C1 segment of cervical spinal cord (tissue), 14 donors: ENCODE measurements at regions not wholly inside any gene's neighbourhood (a gene's known extent, or its start where the extent isn't known, plus 50 kb on each side); places are given as distances from the start of the nearest gene placed in this dataset.
"Not testable (repeated sequence)": the region's sequence is repeated elsewhere in the genome, so short reads cannot be mapped to it uniquely, and the experiment has no call there.

Experiments
- DNase-seq, 14 donors: peaks; one replicate each; lab custom pipeline; 2025; lab: John Stamatoyannopoulos, UW

- no peak for DNase-seq
These were observed 294.7 kb downstream of the TTC6 start for GRCh38 chr14:37890095-37890494.

GRCh38 chr14:37891500-37891899, 296.1 kb downstream of the TTC6 start:
- not testable (repeated sequence) for DNase-seq

- no peak for DNase-seq
These were observed 299.0 kb downstream of the TTC6 start for GRCh38 chr14:37894463-37894862.

GRCh38 chr14:37899365-37899764, 303.9 kb downstream of the TTC6 start:
- DNase-seq = no peak

- no peak for DNase-seq
These were observed 305.1 kb downstream of the TTC6 start for GRCh38 chr14:37900561-37900960.

- no peak for DNase-seq
These were observed 305.7 kb upstream of the SSTR1 start for GRCh38 chr14:37901978-37902377.

- no peak for DNase-seq
These were observed 304.1 kb upstream of the SSTR1 start for GRCh38 chr14:37903343-37904191.

- no peak for DNase-seq
These were observed 283.1 kb upstream of the SSTR1 start for GRCh38 chr14:37924622-37925021.

- no peak for DNase-seq
These were observed 275.7 kb upstream of the SSTR1 start for GRCh38 chr14:37932008-37932407.

- no peak for DNase-seq
These were observed 275.2 kb upstream of the SSTR1 start for GRCh38 chr14:37932481-37932880.

GRCh38 chr14:37936971-37937370, 270.7 kb upstream of the SSTR1 start:
- no peak for DNase-seq

- DNase-seq = no peak
These were observed 268.2 kb upstream of the SSTR1 start for GRCh38 chr14:37939442-37940028.

- no peak for DNase-seq
These were observed 261.7 kb upstream of the SSTR1 start for GRCh38 chr14:37945959-37946358.

GRCh38 chr14:37946819-37947218, 260.9 kb upstream of the SSTR1 start:
- no peak for DNase-seq

GRCh38 chr14:37948266-37948665, 259.4 kb upstream of the SSTR1 start:
- DNase-seq = no peak

GRCh38 chr14:37968664-37969240, 239.0 kb upstream of the SSTR1 start:
- no peak for DNase-seq

- no peak for DNase-seq
These were observed 238.2 kb upstream of the SSTR1 start for GRCh38 chr14:37969511-37969979.

- DNase-seq = no peak
These were observed 237.0 kb upstream of the SSTR1 start for GRCh38 chr14:37970696-37971095.

- DNase-seq = no peak
These were observed 234.5 kb upstream of the SSTR1 start for GRCh38 chr14:37972941-37973887.

GRCh38 chr14:37974421-37974820, 233.3 kb upstream of the SSTR1 start:
- DNase-seq = no peak

- DNase-seq = no peak
These were observed 230.2 kb upstream of the SSTR1 start for GRCh38 chr14:37977481-37977880.
